Natural killer cell (primary cell): ENCODE measurements at regions not wholly inside any gene's neighbourhood (a gene's known extent, or its start where the extent isn't known, plus 50 kb on each side); places are given as distances from the start of the nearest gene placed in this dataset.

Source experiments
- ATAC-seq, 3 donors: fragments of 150-1000 bp in 2 of 3; fragments of 200-7000 bp in 1 of 3; cut with Tn5 transposase; 1 replicate in 1 of 3; 2 replicates in 2 of 3; pipeline ENCODE4 v1.10.0; 2021; ENCODE audit warnings: mild to moderate bottlenecking in 2 of 3, moderate library complexity in 2 of 3
- DNase-seq, 2 donors: peaks; one replicate each; pipeline versions ENCODE4 v3.0.0 to v3.0.0-alpha.2; 2013 to 2021; ENCODE audit warnings: mixed read lengths in 1 of 2
- H3K27ac ChIP-seq: one replicate; pipeline ENCODE4 v1.5.1; 2013; ENCODE audit warnings: mild to moderate bottlenecking, low read length
- H3K27me3 ChIP-seq: one replicate; pipeline ENCODE4 v1.6.1; 2013; ENCODE audit warnings: low read length; ENCODE audit not compliant: control insufficient read depth, insufficient read depth
- H3K36me3 ChIP-seq: one replicate; pipeline ENCODE4 v1.6.1; 2013; ENCODE audit warnings: low read length; ENCODE audit not compliant: control insufficient read depth, insufficient read depth
- H3K4me1 ChIP-seq: one replicate; pipeline ENCODE4 v1.6.1; 2013; ENCODE audit warnings: low read length; ENCODE audit not compliant: control insufficient read depth, insufficient read depth
- H3K4me3 ChIP-seq: one replicate; pipeline ENCODE4 v1.5.1; 2013; ENCODE audit warnings: low read length
- H3K9me3 ChIP-seq: one replicate; pipeline ENCODE4 v1.6.1; 2013; ENCODE audit warnings: low read length; ENCODE audit not compliant: control insufficient read depth, insufficient read depth
- H3K27ac Mint-ChIP-seq, 2 donors: one replicate each; pipeline ENCODE4 v1.8.0; 2022; ENCODE audit warnings: mild to moderate bottlenecking in 2 of 2, mixed read lengths in 2 of 2, moderate library complexity in 1 of 2
- H3K27me3 Mint-ChIP-seq, 2 donors: one replicate each; pipeline ENCODE4 v1.8.0; 2022; ENCODE audit warnings: low read depth in 2 of 2, mixed read lengths in 2 of 2
- H3K36me3 Mint-ChIP-seq: one replicate; pipeline ENCODE4 v1.8.0; 2022; ENCODE audit warnings: mixed read lengths
- H3K4me1 Mint-ChIP-seq, 2 donors: one replicate each; pipeline ENCODE4 v1.8.0; 2022; ENCODE audit warnings: mixed read lengths in 2 of 2
- H3K4me3 Mint-ChIP-seq: one replicate; pipeline ENCODE4 v1.8.0; 2022; ENCODE audit warnings: mild to moderate bottlenecking, moderate library complexity, mixed read lengths
- H3K9me3 Mint-ChIP-seq, 2 donors: one replicate each; pipeline ENCODE4 v1.8.0; 2022; ENCODE audit warnings: mixed read lengths in 2 of 2
- WGBS: methylation state at CpG from one replicate; pipeline ENCODE4 v1.1.7; 2013; ENCODE audit warnings: missing lambda C conversion rate; ENCODE audit not compliant: insufficient coverage; 5-methylcytosine and 5-hydroxymethylcytosine counted together
- intact Hi-C: fragments of 100-400 bp; cut with micrococcal nuclease; formaldehyde crosslinking; loops from one replicate; pipeline ENCODE4 v1.14.2; 2022
- TF ChIP-seq, protein P1 (sequence below): fragments of 200-600 bp; IDR thresholded peaks from one replicate; pipeline ENCODE4 v1.8.0; 2022; ENCODE audit warnings: antibody characterized with exemption

DNA sequence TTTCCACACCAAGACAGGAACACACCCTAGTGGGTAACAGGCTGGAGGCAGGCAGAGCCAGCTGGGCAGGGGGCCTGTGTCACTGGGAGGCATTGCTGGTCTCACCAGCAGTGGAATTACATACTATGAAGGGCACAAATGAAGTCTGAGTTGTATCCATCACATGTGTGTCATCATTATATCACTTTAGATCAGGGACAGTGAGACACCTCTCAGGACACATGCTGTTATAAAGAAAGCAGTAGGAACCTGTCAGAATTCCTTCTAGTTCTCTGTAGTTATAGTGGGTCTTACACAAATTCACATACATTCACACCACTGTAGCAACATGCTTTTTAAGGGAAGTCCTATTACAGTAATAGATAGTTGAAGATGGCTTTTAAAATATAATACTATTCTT lies 63.5 kb upstream of the FYN start:
- H3K36me3 Mint-ChIP-seq, result peaks cover 12% of the 10 kb centered on the region
- H3K27ac Mint-ChIP-seq, result no peak overlapping the region
- H3K27me3 Mint-ChIP-seq, result peaks cover 0 to 7% of the 10 kb centered on the region in 2 donors
- no peak for ATAC-seq
- Histone ChIP-seq H3K27ac (no peak overlapping the region), H3K36me3 (no peaks in the 10 kb centered on the region), H3K4me3 (no peak overlapping the region), H3K4me1 (no peaks in the 10 kb centered on the region), H3K9me3 (no peaks in the 10 kb centered on the region), H3K27me3 (no peaks in the 10 kb centered on the region)
- H3K4me3 Mint-ChIP-seq, result no peak overlapping the region
- DNase-seq, result no peak
- H3K4me1 Mint-ChIP-seq, result no peaks in the 10 kb centered on the region
- intact Hi-C loops, result no loop called here
- peaks cover 7 to 11% of the 10 kb centered on the region in 2 donors for H3K9me3 Mint-ChIP-seq
- TF ChIP-seq, protein P1, sequence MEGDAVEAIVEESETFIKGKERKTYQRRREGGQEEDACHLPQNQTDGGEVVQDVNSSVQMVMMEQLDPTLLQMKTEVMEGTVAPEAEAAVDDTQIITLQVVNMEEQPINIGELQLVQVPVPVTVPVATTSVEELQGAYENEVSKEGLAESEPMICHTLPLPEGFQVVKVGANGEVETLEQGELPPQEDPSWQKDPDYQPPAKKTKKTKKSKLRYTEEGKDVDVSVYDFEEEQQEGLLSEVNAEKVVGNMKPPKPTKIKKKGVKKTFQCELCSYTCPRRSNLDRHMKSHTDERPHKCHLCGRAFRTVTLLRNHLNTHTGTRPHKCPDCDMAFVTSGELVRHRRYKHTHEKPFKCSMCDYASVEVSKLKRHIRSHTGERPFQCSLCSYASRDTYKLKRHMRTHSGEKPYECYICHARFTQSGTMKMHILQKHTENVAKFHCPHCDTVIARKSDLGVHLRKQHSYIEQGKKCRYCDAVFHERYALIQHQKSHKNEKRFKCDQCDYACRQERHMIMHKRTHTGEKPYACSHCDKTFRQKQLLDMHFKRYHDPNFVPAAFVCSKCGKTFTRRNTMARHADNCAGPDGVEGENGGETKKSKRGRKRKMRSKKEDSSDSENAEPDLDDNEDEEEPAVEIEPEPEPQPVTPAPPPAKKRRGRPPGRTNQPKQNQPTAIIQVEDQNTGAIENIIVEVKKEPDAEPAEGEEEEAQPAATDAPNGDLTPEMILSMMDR, result no peak

DNA sequence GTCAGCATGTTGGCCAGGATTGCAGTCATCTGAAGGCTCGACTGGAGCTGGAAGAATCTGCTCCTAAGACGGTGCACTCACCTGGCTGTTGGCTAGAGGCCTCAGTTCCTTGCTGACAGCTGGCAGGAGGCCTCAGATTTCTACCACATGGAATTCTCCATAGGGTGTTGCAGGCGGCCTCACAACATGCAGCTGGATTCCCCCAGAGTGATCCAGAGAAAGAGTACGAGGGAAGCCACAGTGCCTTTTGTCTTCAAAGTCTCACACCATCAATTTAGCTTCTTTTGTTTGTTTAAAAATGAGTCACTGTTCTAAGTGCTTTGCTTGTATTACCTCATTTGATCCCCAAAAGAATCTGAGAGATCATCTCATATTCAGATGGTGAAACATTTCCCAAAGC lies 65.5 kb upstream of the FYN start:
- Mint-ChIP-seq H3K36me3 (no peaks in the 10 kb centered on the region), H3K9me3 (peaks cover 0 to 3% of the 10 kb centered on the region in 2 donors), H3K4me1 (no peaks in the 10 kb centered on the region), H3K27me3 (peaks cover 2 to 8% of the 10 kb centered on the region in 2 donors), H3K4me3 (no peak overlapping the region), H3K27ac (no peak overlapping the region)
- DNase-seq, result no peak
- H3K27ac ChIP-seq, result no peak overlapping the region
- ATAC-seq, result no peak
- intact Hi-C loops, result no loop called here
- no peaks in the 10 kb centered on the region for H3K9me3 ChIP-seq
- TF ChIP-seq, protein P1, result no peak
- H3K4me1 ChIP-seq, result no peaks in the 10 kb centered on the region
- no peak overlapping the region for H3K4me3 ChIP-seq
- H3K36me3 ChIP-seq, result no peaks in the 10 kb centered on the region
- 86% methylated on average over 4 of the region's 4 CpGs for WGBS
- no peaks in the 10 kb centered on the region for H3K27me3 ChIP-seq

DNA sequence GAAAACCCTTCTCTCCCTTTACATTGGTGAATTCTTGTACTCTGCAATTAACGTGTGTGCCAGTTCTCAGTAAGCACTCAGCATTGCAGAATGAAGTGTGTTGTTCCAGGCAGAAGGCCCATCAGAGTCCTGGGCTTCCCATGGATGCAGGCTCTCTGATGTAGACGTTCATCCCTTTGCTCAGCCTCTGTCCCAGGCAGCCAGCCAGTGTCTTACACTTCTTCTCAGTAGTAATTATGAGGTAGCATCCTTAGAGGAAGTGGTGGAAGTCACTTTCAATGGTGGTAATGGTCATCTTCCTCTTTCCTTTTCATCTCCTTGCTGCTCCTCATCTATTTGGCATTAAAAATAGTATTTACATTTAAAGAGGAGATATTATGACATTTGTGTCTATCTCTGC lies 66.7 kb upstream of the FYN start:
- Histone ChIP-seq H3K4me3 (no peak overlapping the region), H3K4me1 (no peaks in the 10 kb centered on the region), H3K9me3 (no peaks in the 10 kb centered on the region), H3K27me3 (no peaks in the 10 kb centered on the region), H3K27ac (no peak overlapping the region), H3K36me3 (no peaks in the 10 kb centered on the region)
- no peak overlapping the region for H3K4me3 Mint-ChIP-seq
- no peak for ATAC-seq
- TF ChIP-seq, protein P1, result no peak
- H3K27ac Mint-ChIP-seq, result no peak overlapping the region
- WGBS, result 57% methylated on average over 2 of the region's 2 CpGs
- H3K27me3 Mint-ChIP-seq, result peaks cover 7 to 16% of the 10 kb centered on the region in 2 donors
- intact Hi-C loops, result no loop called here
- no peaks in the 10 kb centered on the region for H3K36me3 Mint-ChIP-seq
- peaks cover 0 to 3% of the 10 kb centered on the region in 2 donors for H3K9me3 Mint-ChIP-seq
- no peaks in the 10 kb centered on the region for H3K4me1 Mint-ChIP-seq
- DNase-seq, result no peak

DNA sequence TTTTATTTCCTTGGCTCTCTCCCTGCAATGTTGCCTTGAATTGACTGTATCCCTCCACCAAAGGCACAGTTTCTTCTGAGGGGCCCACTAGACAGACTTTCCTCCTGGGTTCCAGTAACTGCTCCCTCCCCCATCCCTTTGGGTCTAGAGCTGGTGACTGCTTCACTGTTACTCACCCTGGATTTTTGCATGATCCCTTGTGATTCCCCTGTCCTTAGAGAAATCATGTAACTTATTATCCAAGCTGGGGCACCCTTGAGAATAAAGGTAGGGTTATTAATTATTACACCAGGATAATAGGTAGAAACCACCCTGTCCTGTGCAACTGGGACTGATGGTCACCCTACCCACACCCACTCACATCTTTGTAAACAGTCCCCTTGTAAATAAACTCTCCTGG lies 67.5 kb upstream of the FYN start:
- no peaks in the 10 kb centered on the region for H3K4me1 Mint-ChIP-seq
- H3K36me3 ChIP-seq, result no peaks in the 10 kb centered on the region
- intact Hi-C loops, result no loop called here
- no peak overlapping the region for H3K4me3 Mint-ChIP-seq
- peaks cover 7 to 16% of the 10 kb centered on the region in 2 donors for H3K27me3 Mint-ChIP-seq
- H3K9me3 Mint-ChIP-seq, result peaks cover 0 to 3% of the 10 kb centered on the region in 2 donors
- no peak for ATAC-seq
- no peaks in the 10 kb centered on the region for H3K36me3 Mint-ChIP-seq
- no peaks in the 10 kb centered on the region for H3K4me1 ChIP-seq
- DNase-seq, result no peak
- no peaks in the 10 kb centered on the region for H3K9me3 ChIP-seq
- TF ChIP-seq, protein P1, result no peak
- no peak overlapping the region for H3K4me3 ChIP-seq
- H3K27me3 ChIP-seq, result no peaks in the 10 kb centered on the region
- no peak overlapping the region for H3K27ac ChIP-seq
- H3K27ac Mint-ChIP-seq, result no peak overlapping the region
